Right lobe of liver (tissue), 4 donors: ENCODE measurements at regions not wholly inside any gene's neighbourhood (a gene's known extent, or its start where the extent isn't known, plus 50 kb on each side); places are given as distances from the start of the nearest gene placed in this dataset.

Source experiments
- CTCF ChIP-seq, 4 donors: fragments of 200-600 bp in 3 of 4; fragments of 450-650 bp in 1 of 4; IDR thresholded peaks; one replicate each; pipeline versions ENCODE4 v1.5.1 to v1.8.0; 2016 to 2022; ENCODE audit warnings: antibody characterized with exemption in 4 of 4, mild to moderate bottlenecking in 2 of 4
- POLR2A ChIP-seq: fragments of 450-650 bp; IDR thresholded peaks from one replicate; pipeline ENCODE4 v1.6.1; 2017; ENCODE audit warnings: antibody characterized with exemption, mild to moderate bottlenecking
- donor health status: DM: no; HTN: no; CAD: no.
- donor health status: DM: no; HTN: no; CAD: no.
- donor health status: DM: no; HTN: yes; CAD: no.

GRCh38 chr13:97890573-97890972 is 62.9 kb upstream of the IPO5 start:
- no peak for TF ChIP-seq POLR2A
- no peak for TF ChIP-seq CTCF (IDR thresholded peaks at IDR 0.05)
